Astrocyte of the cerebellum (primary cell): ENCODE measurements at regions not wholly inside any gene's neighbourhood (a gene's known extent, or its start where the extent isn't known, plus 50 kb on each side); places are given as distances from the start of the nearest gene placed in this dataset.

Experiments used
- DNase-seq: peaks from one replicate; pipeline ENCODE4 v3.0.0-alpha.2; 2011; ENCODE audit warnings: low read depth
- H3K4me3 ChIP-seq: 2 replicates; pipeline ENCODE4 v1.5.1; 2011; ENCODE audit warnings: mild to moderate bottlenecking, low read depth, low read length, moderate library complexity
- CTCF ChIP-seq: IDR thresholded peaks from 2 replicates; pipeline ENCODE4 v1.5.1; 2012; ENCODE audit warnings: low read length, low read depth, moderate library complexity, mild to moderate bottlenecking; ENCODE audit errors: missing control alignments
- in situ Hi-C: cut with HindIII; loops from 2 replicates; pipeline ENCODE4 v1.10.0; 2017; ENCODE audit warnings: low sequenced_read_pairs

GRCh38 chr2:439556-440402 is 151.9 kb upstream of the ALKAL2 start:
- no peak for TF ChIP-seq CTCF
- DNase-seq = no peak
- no peak overlapping the region for H3K4me3 ChIP-seq
- in situ Hi-C loops = no loop called here

GRCh38 chr2:439077-439476 is 151.2 kb upstream of the ALKAL2 start:
- DNase-seq = no peak
- in situ Hi-C loops = no loop called here
- no peak overlapping the region for H3K4me3 ChIP-seq
- TF ChIP-seq CTCF = no peak

GRCh38 chr2:437756-438393 is 150.0 kb upstream of the ALKAL2 start:
- TF ChIP-seq CTCF = no peak
- H3K4me3 ChIP-seq = no peak overlapping the region
- in situ Hi-C loops = no loop called here
- no peak for DNase-seq

GRCh38 chr2:437180-437579 is 149.3 kb upstream of the ALKAL2 start:
- no peak for DNase-seq
- no peak for TF ChIP-seq CTCF
- in situ Hi-C loops = no loop called here
- H3K4me3 ChIP-seq = no peak overlapping the region

GRCh38 chr2:436205-436604 is 148.3 kb upstream of the ALKAL2 start:
- H3K4me3 ChIP-seq = no peak overlapping the region
- DNase-seq = no peak
- in situ Hi-C loops = no loop called here
- no peak for TF ChIP-seq CTCF

GRCh38 chr2:434625-435024 is 146.7 kb upstream of the ALKAL2 start:
- in situ Hi-C loops = no loop called here
- no peak overlapping the region for H3K4me3 ChIP-seq
- no peak for TF ChIP-seq CTCF
- DNase-seq = no peak
